HAP-1 (cell line): ENCODE measurements at regions not wholly inside any gene's neighbourhood (a gene's known extent, or its start where the extent isn't known, plus 50 kb on each side); places are given as distances from the start of the nearest gene placed in this dataset.

Experiments used
- DNase-seq, 2 experiments: peaks; one replicate each; pipeline ENCODE4 v3.0.0-alpha.2; 2016 to 2020; ENCODE audit warnings: low spot score in 2 of 2
- H3K27me3 ChIP-seq: fragments of 250-450 bp; sonication (Bioruptor Pico); 2 replicates; pipeline ENCODE4 v1.5.1; 2020; ENCODE audit warnings: low read depth, mild to moderate bottlenecking, moderate library complexity
- H3K36me3 ChIP-seq: fragments of 250-450 bp; sonication (Bioruptor Pico); replicated peaks from 2 replicates; pipeline ENCODE4 v1.5.1; 2020; ENCODE audit warnings: mild to moderate bottlenecking
- H3K4me1 ChIP-seq: fragments of 250-450 bp; sonication (Bioruptor Pico); 2 replicates; pipeline ENCODE4 v1.5.1; 2020; ENCODE audit warnings: mild to moderate bottlenecking
- H3K4me3 ChIP-seq: fragments of 250-450 bp; sonication (Bioruptor Pico); 2 replicates; pipeline ENCODE4 v1.5.1; 2020; ENCODE audit warnings: mild to moderate bottlenecking, moderate library complexity
- H3K9me3 ChIP-seq: fragments of 250-450 bp; sonication (Bioruptor Pico); 2 replicates; pipeline ENCODE4 v1.5.1; 2020; ENCODE audit warnings: mild to moderate bottlenecking, moderate library complexity
- in situ Hi-C: fragments of 300-500 bp; cut with MboI; formaldehyde crosslinking; loops from 3 replicates; pipeline ENCODE4 v1.14.3; 2020; ENCODE audit warnings: low sequenced_read_pairs, inconsistent platforms, mixed read lengths

DNA sequence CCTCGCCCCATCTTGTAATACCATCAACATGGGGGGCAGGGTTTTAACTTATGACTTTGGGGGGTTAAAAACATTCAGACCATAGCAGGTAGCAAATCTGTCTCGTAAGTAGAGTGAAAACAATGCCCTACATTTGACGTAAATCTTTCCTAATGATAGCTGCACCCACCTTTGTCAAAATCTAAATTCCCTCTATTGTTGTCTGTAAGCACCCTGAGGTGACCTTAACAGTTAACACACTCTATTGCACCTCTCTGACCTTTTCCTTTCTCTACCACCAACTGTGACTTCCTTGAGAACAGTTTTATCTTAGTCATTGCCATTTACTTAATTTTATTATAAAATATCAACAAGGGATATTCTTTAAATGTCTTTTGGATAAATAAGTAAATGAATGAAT, 1024.9 kb upstream of the CNTN5 start:
- peak in 1 of 2 experiments; percentile 27 for DNase-seq
- Histone ChIP-seq H3K36me3 (no peaks in the 10 kb centered on the region), H3K4me3 (no peak overlapping the region), H3K27me3 (no peaks in the 10 kb centered on the region), H3K9me3 (no peaks in the 10 kb centered on the region), H3K4me1 (peaks cover 10% of the 10 kb centered on the region)
- in situ Hi-C loops, result no loop called here

DNA sequence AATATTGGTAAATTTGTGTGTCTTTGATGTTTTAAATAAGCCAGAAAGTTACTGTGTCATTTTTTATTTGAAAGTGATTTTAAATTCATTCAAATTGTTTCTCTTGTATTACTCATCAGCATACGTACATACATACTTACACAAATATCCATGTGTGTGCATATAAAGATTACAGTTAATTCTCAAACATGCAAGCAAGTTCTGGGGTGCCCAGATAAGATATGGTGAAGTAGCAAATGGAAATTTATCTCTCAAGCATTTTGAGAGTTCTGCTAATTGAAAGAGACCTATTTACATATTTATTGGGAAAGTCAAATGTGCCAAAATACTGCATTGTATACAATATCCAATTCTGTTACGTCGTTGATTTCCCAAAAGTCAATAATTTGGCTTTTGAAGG, 1024.0 kb upstream of the CNTN5 start:
- no peaks in the 10 kb centered on the region for H3K36me3 ChIP-seq
- DNase-seq, result no peak
- H3K27me3 ChIP-seq, result no peaks in the 10 kb centered on the region
- no peaks in the 10 kb centered on the region for H3K9me3 ChIP-seq
- H3K4me3 ChIP-seq, result no peak overlapping the region
- H3K4me1 ChIP-seq, result peaks cover 10% of the 10 kb centered on the region
- in situ Hi-C loops, result no loop called here

DNA sequence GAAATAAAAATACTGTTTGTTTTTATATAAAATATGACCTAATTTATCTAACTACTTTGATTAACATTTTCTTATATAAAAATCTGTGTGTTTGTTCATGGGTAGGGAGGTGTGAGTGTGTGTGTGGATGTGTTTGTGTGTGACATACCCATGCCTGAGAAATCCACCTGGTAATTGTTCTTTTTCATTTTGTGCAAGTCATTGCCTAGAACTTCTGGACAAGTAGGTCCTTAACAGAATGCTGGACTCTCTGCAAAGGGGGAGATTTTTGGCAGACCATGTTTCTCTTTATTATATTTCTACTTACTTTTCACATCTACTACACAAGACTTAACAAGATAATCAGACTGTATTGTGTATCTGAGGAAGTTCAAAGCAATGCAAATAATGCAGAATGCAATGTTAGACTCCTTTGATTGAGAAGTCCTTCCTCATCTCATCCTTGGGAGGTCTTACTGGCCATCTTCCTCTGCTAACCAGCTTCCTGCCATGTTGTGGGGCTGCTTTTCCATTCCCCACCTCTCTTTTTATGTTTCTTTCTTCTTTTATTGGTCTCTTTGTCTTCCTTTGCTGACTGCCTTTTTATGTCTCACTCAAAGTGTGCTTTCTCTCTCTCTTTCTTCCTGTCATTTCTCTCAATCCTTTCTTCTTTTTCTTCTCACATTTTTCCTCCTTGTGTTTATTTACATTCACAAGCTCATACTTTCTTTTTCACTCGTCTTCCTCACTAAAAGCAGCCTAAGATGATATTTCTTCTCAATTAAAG, 1017.0 kb upstream of the CNTN5 start:
- Histone ChIP-seq H3K27me3 (no peaks in the 10 kb centered on the region), H3K36me3 (no peaks in the 10 kb centered on the region), H3K9me3 (no peaks in the 10 kb centered on the region), H3K4me3 (no peak overlapping the region), H3K4me1 (no peaks in the 10 kb centered on the region)
- in situ Hi-C loops, result no loop called here
- no peak for DNase-seq

DNA sequence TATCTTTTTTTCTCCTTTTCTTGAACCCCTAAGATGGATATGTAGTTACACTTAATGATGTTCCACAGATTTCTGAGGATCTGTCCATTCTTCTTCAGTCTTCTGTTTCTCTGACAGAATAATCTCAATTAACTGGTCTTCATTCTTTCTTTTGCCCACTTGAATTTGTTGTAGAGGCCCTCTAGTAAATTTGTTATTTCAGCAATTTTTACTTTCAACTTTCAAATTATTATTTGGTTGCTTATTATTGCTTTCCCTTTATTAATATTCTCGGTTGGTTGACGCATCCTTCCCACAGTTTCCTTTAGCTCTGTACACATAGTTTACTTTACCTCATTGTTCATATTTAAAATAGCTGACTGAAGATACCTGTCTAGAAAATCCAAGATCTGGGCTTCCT, 1013.7 kb upstream of the CNTN5 start:
- Histone ChIP-seq H3K4me3 (no peak overlapping the region), H3K36me3 (no peaks in the 10 kb centered on the region), H3K9me3 (no peaks in the 10 kb centered on the region), H3K4me1 (no peaks in the 10 kb centered on the region), H3K27me3 (no peaks in the 10 kb centered on the region)
- DNase-seq, result no peak
- in situ Hi-C loops, result no loop called here

DNA sequence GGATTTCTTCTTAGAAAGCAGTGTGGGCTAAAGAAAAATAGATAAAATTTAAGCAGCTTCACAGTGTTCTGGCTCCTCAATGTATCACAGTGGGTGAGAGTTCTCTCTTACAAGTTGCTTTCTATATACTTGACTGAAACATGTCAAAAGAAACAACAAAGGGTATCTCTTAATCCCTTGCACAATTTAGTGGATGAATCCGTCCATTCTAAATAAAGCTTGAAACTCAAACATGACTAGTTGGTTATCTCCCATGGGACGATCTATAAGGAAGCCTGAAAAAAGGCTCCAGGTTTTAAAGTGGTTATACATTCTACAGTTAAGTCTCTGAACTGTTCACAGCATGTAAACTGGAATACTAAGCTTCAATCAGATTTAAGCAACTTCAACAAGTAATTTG, 993.1 kb upstream of the CNTN5 start:
- no peaks in the 10 kb centered on the region for H3K4me1 ChIP-seq
- in situ Hi-C loops, result no loop called here
- no peaks in the 10 kb centered on the region for H3K9me3 ChIP-seq
- H3K27me3 ChIP-seq, result no peaks in the 10 kb centered on the region
- no peak for DNase-seq
- no peak overlapping the region for H3K4me3 ChIP-seq
- H3K36me3 ChIP-seq, result no peaks in the 10 kb centered on the region

DNA sequence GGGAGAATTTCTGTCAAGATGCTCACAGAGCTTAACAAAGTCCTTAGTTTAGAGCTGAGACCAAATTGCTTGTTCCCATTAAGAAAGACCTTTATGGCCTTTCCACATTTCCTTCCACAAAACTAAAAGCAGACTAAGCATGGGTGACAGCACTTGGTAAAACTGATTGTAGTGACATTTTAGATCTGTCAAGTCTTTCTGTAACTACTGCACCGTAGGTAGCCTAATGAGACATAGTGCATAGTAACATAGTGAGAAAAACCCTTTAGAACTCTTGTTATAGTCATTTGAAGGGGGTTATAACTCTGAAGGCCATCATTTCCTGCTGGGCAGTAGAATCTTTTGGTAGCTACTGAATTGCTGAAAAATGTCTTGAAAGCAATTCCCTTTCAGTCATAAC, 990.9 kb upstream of the CNTN5 start:
- Histone ChIP-seq H3K9me3 (no peaks in the 10 kb centered on the region), H3K4me1 (no peaks in the 10 kb centered on the region), H3K36me3 (no peaks in the 10 kb centered on the region), H3K27me3 (no peaks in the 10 kb centered on the region), H3K4me3 (no peak overlapping the region)
- in situ Hi-C loops, result no loop called here
- no peak for DNase-seq

DNA sequence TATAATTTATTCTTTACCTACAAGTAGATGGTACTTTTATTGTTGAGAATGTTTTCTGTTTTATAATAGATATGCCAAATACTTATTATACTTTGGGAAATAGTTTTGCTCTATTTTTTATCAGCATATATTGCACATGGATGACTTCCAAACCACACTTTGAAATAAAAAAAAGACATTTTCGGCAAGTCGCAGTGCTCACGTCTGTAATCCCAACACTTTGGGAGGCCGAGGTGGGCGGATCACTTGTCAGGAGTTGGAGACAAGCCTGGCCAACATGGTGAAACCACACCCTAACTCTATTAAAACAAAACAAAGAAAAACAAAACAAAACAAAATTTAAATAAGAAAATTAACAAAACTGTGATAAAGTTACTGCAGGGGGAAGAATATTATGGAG, 983.9 kb upstream of the CNTN5 start:
- Histone ChIP-seq H3K36me3 (no peaks in the 10 kb centered on the region), H3K4me1 (no peaks in the 10 kb centered on the region), H3K27me3 (no peaks in the 10 kb centered on the region), H3K9me3 (no peaks in the 10 kb centered on the region), H3K4me3 (no peak overlapping the region)
- DNase-seq, result no peak
- in situ Hi-C loops, result no loop called here

DNA sequence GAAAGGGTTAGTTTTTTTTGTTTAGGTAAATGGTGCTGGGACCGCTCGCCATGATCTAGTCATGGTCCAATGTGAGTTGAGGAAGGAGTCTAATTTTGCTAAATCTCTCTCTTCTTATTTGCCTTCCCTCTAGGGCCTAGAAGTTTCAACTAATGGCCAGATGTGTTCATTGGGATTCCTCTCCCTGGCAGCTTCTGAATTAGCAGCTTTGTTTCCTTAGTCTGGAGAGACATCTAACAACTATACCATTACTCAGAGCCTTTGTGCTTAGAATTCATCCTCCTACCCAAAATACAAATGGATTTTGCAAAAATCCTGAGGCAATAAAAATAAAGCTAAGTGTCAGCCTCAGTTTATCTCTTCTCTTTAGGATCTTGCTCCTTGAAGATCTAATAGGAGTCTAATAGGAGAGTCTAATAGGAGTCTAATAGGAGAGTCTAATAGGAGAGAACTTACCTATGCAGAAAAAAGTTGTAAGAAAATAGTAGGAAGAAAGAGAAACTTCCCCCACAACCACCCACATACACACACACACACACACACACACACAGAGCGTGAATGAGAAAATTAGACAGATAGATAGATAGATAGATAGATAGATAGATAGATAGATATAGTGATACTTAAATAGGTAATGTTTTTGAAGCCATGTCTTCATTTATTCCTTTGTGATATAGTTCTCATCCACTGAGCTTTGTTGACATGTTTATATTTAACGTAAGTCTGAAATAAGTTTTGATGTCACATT, 980.5 kb upstream of the CNTN5 start:
- DNase-seq, result no peak
- in situ Hi-C loops, result no loop called here
- no peak overlapping the region for H3K4me3 ChIP-seq
- H3K36me3 ChIP-seq, result no peaks in the 10 kb centered on the region
- H3K9me3 ChIP-seq, result no peaks in the 10 kb centered on the region
- H3K4me1 ChIP-seq, result no peaks in the 10 kb centered on the region
- H3K27me3 ChIP-seq, result no peaks in the 10 kb centered on the region

DNA sequence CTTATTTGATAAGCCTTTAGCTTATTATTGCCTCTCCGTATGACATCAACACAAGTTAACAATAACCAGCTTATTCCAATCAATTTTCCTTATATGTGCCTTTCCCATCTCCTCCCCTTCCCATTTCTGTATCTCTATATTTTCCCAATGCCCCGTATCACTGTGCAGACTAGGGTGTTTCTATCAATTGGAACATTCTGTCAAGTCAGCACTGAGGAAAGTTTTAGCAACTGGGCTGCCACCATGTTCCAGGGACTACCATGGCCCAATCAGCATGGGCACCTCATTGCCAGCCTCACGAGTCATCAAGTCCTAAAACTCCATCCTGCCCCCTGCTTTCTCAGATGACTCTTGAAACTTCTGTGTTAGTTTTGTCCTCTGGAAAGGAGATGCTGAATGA, 973.1 kb upstream of the CNTN5 start:
- no peak for DNase-seq
- H3K4me1 ChIP-seq, result no peaks in the 10 kb centered on the region
- in situ Hi-C loops, result no loop called here

DNA sequence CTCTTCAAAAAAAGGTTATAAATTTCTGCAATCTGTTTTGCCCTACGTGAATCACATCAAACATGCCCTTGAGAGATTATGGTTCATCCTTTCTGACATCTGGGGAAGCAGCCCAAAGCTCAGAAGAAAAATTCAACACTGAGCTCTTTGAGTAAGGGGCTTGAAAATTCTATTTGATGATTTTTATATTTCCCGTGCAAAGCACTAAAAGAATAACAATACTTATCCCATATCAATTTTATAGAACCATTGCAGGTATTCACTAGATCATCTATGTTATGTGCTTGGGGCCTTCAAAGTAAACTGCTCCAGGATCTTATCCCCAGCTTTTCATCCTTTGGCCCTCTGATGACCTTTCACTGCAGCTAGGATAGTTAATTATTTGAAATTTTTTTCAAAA, 966.9 kb upstream of the CNTN5 start:
- H3K4me3 ChIP-seq, result no peak overlapping the region
- H3K9me3 ChIP-seq, result no peaks in the 10 kb centered on the region
- in situ Hi-C loops, result no loop called here
- H3K4me1 ChIP-seq, result no peaks in the 10 kb centered on the region
- DNase-seq, result no peak
- no peaks in the 10 kb centered on the region for H3K36me3 ChIP-seq
- no peaks in the 10 kb centered on the region for H3K27me3 ChIP-seq

More for the DNA sequence above, 973.1 kb upstream of the CNTN5 start:
- Histone ChIP-seq H3K9me3 (no peaks in the 10 kb centered on the region), H3K27me3 (no peaks in the 10 kb centered on the region), H3K36me3 (no peaks in the 10 kb centered on the region), H3K4me3 (no peak overlapping the region)

DNA sequence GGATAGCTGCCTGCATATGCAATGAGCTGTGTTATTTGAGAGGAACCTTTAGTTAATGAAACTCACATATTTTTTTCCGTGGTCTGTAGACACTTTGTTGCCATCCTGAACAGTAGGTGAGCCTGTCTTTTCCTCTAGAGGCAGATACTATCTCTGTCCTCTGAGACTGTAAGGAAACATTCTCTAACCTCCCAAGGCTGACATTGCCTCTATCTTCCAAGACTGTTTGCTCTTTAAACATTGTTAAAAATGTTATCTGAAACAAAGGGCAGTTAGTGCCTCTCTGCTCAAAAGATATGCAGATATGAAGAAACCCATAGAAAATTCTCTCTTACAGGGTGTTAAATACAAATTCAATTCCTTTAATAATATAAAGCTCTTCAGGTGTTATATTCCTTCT, 963.8 kb upstream of the CNTN5 start:
- Histone ChIP-seq H3K9me3 (no peaks in the 10 kb centered on the region), H3K36me3 (no peaks in the 10 kb centered on the region), H3K27me3 (no peaks in the 10 kb centered on the region), H3K4me3 (no peak overlapping the region), H3K4me1 (no peaks in the 10 kb centered on the region)
- in situ Hi-C loops, result no loop called here
- DNase-seq, result no peak

DNA sequence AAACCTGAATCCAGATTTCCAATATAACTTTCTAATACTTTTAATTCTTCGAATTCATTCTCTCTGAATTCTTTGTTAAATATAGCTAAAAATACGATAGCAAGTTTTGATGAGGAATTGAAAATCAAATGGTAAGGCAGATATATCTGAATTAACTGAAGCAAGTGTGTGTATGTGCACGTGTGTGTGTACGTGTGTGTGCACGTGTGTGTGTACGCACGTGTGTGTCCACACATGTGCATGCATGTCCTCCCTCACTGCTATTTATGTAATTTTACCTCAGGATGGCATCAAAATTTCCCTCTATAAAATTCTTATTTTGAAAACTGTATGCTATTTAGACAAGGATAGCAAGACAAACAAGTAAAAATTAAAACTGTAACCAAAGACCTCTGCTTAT, 961.3 kb upstream of the CNTN5 start:
- H3K9me3 ChIP-seq, result no peaks in the 10 kb centered on the region
- no peaks in the 10 kb centered on the region for H3K4me1 ChIP-seq
- H3K27me3 ChIP-seq, result no peaks in the 10 kb centered on the region
- H3K4me3 ChIP-seq, result no peak overlapping the region
- no peaks in the 10 kb centered on the region for H3K36me3 ChIP-seq
- DNase-seq, result no peak
- in situ Hi-C loops, result no loop called here

DNA sequence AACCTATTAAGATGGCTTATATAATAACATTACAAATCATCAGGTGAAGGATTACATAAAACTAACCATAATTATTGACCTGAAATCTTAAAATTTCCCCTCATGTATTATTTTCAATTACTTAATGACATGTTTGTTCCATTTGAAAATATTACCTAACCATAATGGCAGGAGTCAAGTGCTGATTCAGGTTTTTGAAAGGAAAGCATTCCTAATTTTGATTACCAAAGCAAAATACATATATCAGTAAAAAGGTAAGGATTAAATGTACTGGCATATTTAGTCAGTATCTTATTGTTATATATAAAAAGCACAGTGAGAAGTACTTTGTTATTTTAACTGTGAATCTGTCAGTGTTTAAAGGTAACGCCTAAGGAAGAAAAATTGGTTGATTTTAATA, 960.0 kb upstream of the CNTN5 start:
- in situ Hi-C loops, result no loop called here
- DNase-seq, result no peak
- Histone ChIP-seq H3K27me3 (no peaks in the 10 kb centered on the region), H3K4me1 (no peaks in the 10 kb centered on the region), H3K4me3 (no peak overlapping the region), H3K9me3 (no peaks in the 10 kb centered on the region), H3K36me3 (no peaks in the 10 kb centered on the region)

DNA sequence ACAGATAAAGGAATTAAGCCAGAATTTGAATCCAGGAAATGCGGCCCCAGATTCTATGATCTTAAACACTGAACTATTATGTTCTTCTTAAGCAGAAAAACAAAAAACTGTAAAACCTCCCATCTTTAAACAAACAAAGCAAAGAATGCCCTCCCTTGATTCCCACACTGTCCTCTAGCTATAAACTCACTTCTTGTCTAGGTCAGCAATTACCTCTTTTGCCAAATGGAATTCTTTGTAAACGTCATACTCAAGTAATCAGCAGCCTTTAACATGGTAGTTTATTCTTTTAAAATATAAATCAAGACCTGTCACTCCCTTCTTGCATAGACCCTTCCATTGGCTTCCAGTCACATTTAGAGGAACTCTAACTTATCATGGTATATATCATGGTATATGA, 958.9 kb upstream of the CNTN5 start:
- no peaks in the 10 kb centered on the region for H3K36me3 ChIP-seq
- in situ Hi-C loops, result no loop called here

More for the DNA sequence above, 958.9 kb upstream of the CNTN5 start:
- no peaks in the 10 kb centered on the region for H3K27me3 ChIP-seq
- H3K4me3 ChIP-seq, result no peak overlapping the region
- DNase-seq, result no peak
- peaks cover 2% of the 10 kb centered on the region; the same call in 1 of the 2 replicates for H3K4me1 ChIP-seq
- no peaks in the 10 kb centered on the region for H3K9me3 ChIP-seq
